Spinal cord (tissue), 9 donors: ENCODE measurements at regions not wholly inside any gene's neighbourhood (a gene's known extent, or its start where the extent isn't known, plus 50 kb on each side); places are given as distances from the start of the nearest gene placed in this dataset.

ENCODE experiments used
- DNase-seq, 6 donors: peaks; one replicate each; pipeline versions ENCODE4 v3.0.0 to v3.0.0-alpha.2; 2013 to 2015; ENCODE audit warnings: low spot score in 6 of 6, low read depth in 4 of 6
- H3K27ac ChIP-seq: one replicate; pipeline ENCODE4 v1.5.1; 2013; ENCODE audit warnings: low read depth, low read length, control low read depth
- H3K27me3 ChIP-seq: one replicate; pipeline ENCODE4 v1.6.1; 2013; ENCODE audit warnings: low read length; ENCODE audit not compliant: control insufficient read depth, insufficient read depth
- H3K36me3 ChIP-seq: one replicate; pipeline ENCODE4 v1.6.1; 2013; ENCODE audit warnings: low read length; ENCODE audit not compliant: control insufficient read depth, insufficient read depth
- H3K4me1 ChIP-seq: one replicate; pipeline ENCODE4 v1.6.1; 2013; ENCODE audit warnings: low read length; ENCODE audit not compliant: control insufficient read depth, insufficient read depth
- H3K4me3 ChIP-seq: one replicate; pipeline ENCODE4 v1.5.1; 2013; ENCODE audit warnings: low read depth, low read length, control low read depth
- H3K9me3 ChIP-seq: one replicate; pipeline ENCODE4 v1.6.1; 2013; ENCODE audit warnings: low read length; ENCODE audit not compliant: control insufficient read depth, insufficient read depth
- WGBS: methylation state at CpG from one replicate; pipeline ENCODE4 v1.1.5; 2013; ENCODE audit warnings: missing lambda C conversion rate; ENCODE audit not compliant: insufficient coverage; 5-methylcytosine and 5-hydroxymethylcytosine counted together
- donor health status: healthy.

GRCh38 chr2:234725528-234726264 lies 226.1 kb upstream of the SH3BP4 start:
- no peaks in the 10 kb centered on the region for H3K36me3 ChIP-seq
- no peaks in the 10 kb centered on the region for H3K27me3 ChIP-seq
- H3K4me1 ChIP-seq, result no peaks in the 10 kb centered on the region
- no peak overlapping the region for H3K4me3 ChIP-seq
- H3K27ac ChIP-seq, result no peak overlapping the region
- DNase-seq, result no peak
- no CpG with 5 or more reads among the region's 1 CpG for WGBS
- no peaks in the 10 kb centered on the region for H3K9me3 ChIP-seq

GRCh38 chr2:234724850-234725249 lies 227.0 kb upstream of the SH3BP4 start:
- H3K36me3 ChIP-seq, result no peaks in the 10 kb centered on the region
- 93% methylated on average over 3 of the region's 4 CpGs for WGBS
- H3K9me3 ChIP-seq, result no peaks in the 10 kb centered on the region
- H3K27me3 ChIP-seq, result no peaks in the 10 kb centered on the region
- H3K4me3 ChIP-seq, result no peak overlapping the region
- no peaks in the 10 kb centered on the region for H3K4me1 ChIP-seq
- DNase-seq, result no peak
- no peak overlapping the region for H3K27ac ChIP-seq

DNA sequence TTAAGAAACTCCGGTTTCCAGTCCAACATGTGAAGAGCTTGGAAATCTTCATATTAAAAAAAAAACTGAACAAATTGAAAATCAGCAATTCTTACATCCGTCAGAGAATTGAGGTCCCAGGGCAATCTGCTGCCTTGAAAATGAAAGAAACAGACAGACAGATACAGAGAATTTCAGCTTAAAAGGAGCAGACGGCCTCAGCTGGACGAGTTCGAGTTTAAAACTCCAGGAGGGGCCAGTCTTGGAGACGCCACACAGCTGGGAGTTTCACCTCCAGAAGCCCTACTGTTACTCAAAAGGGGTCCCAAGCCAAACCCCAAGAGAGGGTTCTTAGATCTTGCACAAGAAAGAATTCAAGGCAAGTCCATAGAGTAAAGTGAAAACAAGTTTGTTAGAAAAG lies 226.5 kb upstream of the ARL4C start:
- WGBS, result 64% methylated on average over 5 of the region's 6 CpGs
- H3K27ac ChIP-seq, result no peak overlapping the region
- H3K4me3 ChIP-seq, result no peak overlapping the region
- DNase-seq, result no peak
- no peaks in the 10 kb centered on the region for H3K4me1 ChIP-seq
- no peaks in the 10 kb centered on the region for H3K27me3 ChIP-seq
- H3K9me3 ChIP-seq, result no peaks in the 10 kb centered on the region
- no peaks in the 10 kb centered on the region for H3K36me3 ChIP-seq

DNA sequence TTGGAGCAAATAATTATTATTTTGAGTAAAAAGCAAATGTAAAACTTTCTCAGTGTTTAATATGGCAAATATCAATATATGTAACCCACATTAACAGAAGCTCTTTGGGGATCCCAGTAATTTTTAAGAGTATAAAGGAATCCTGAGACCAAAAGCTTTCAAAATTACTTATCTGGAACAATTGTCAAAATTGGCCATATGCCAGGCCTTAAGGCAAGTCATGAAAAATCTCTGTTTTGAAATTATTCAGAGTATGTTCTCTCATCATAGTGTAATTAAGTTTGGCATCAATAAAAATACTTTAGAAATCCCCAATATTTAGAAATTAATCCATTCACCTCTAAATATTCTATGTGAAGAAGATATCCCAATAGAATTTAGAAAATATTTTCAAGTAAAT lies 225.3 kb upstream of the ARL4C start:
- H3K27me3 ChIP-seq, result no peaks in the 10 kb centered on the region
- no peaks in the 10 kb centered on the region for H3K36me3 ChIP-seq
- H3K4me1 ChIP-seq, result no peaks in the 10 kb centered on the region
- no peak overlapping the region for H3K27ac ChIP-seq
- H3K4me3 ChIP-seq, result no peak overlapping the region
- no peaks in the 10 kb centered on the region for H3K9me3 ChIP-seq
- no peak for DNase-seq

GRCh38 chr2:234719116-234719716 lies 222.3 kb upstream of the ARL4C start:
- Histone ChIP-seq H3K27ac (no peak overlapping the region), H3K9me3 (no peaks in the 10 kb centered on the region), H3K4me1 (peaks cover 5% of the 10 kb centered on the region), H3K36me3 (no peaks in the 10 kb centered on the region), H3K27me3 (no peaks in the 10 kb centered on the region), H3K4me3 (no peak overlapping the region)
- 40% methylated on average over 2 of the region's 7 CpGs for WGBS
- DNase-seq, result peak in 1 of 6 donors; percentile 34

GRCh38 chr2:234716271-234716670 lies 219.4 kb upstream of the ARL4C start:
- DNase-seq, result no peak
- 84% methylated on average over 8 of the region's 9 CpGs for WGBS

GRCh38 chr2:234715671-234716250 lies 218.9 kb upstream of the ARL4C start:
- H3K4me1 ChIP-seq, result peaks cover 5% of the 10 kb centered on the region
- no peak overlapping the region for H3K27ac ChIP-seq
- no peak overlapping the region for H3K4me3 ChIP-seq
- 95% methylated on average over 13 of the region's 13 CpGs for WGBS
- H3K9me3 ChIP-seq, result no peaks in the 10 kb centered on the region
- no peaks in the 10 kb centered on the region for H3K36me3 ChIP-seq
- H3K27me3 ChIP-seq, result no peaks in the 10 kb centered on the region
- DNase-seq, result no peak

More at GRCh38 chr2:234716271-234716670, 219.4 kb upstream of the ARL4C start:
- no peak overlapping the region for H3K27ac ChIP-seq
- no peaks in the 10 kb centered on the region for H3K9me3 ChIP-seq
- peaks cover 5% of the 10 kb centered on the region for H3K4me1 ChIP-seq
- no peaks in the 10 kb centered on the region for H3K36me3 ChIP-seq
- no peaks in the 10 kb centered on the region for H3K27me3 ChIP-seq
- no peak overlapping the region for H3K4me3 ChIP-seq

DNA sequence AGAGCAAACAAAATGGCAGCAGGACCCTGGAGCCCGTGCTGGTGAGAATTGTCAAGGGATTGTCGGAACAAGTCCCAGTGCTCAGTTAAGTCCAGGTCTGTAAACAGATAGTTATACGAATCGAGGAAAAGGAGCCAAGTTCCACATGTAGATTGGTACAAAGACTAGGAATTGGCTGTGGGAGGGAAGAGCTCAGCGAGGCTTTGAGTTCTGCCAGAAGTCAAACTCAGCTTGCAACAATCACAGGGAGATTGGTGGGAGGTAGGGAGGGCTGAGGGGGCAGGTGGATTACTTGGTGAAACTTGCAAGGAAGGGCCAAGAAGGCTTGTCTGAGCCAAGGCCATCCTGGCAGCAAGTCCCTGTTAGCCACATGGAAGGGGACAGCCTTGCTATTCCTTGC lies 217.8 kb upstream of the ARL4C start:
- Histone ChIP-seq H3K27me3 (no peaks in the 10 kb centered on the region), H3K36me3 (no peaks in the 10 kb centered on the region), H3K4me1 (peaks cover 5% of the 10 kb centered on the region), H3K4me3 (no peak overlapping the region), H3K27ac (no peak overlapping the region), H3K9me3 (no peaks in the 10 kb centered on the region)
- DNase-seq, result no peak
- WGBS, result 63% methylated on average over 5 of the region's 5 CpGs

DNA sequence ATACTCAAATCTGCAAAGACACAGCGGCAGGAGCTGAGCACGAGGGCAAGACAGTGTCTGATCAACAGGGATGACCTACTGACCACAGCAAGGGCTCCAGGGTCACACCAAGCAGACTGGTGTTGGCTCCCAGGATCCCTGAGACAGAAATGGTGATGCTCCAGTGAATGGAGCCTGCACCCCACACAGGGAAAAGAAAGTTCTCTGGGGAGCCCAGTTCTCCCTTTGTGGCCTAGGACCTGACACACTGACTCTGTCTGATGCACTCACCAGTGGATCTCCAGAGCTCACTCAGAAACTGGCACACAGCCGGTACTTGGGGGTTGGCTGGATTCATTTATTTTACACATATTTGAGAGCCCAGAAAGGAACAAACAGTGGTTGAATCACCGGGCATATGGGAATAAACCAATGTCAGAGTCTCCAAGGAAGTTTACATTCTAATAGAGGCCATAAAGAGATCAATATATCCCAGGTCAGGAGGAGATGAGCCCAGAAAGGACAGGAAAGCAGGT lies 215.6 kb upstream of the ARL4C start:
- H3K27me3 ChIP-seq, result no peaks in the 10 kb centered on the region
- no peak overlapping the region for H3K27ac ChIP-seq
- H3K36me3 ChIP-seq, result no peaks in the 10 kb centered on the region
- H3K4me1 ChIP-seq, result peaks cover 10% of the 10 kb centered on the region
- DNase-seq, result no peak
- no peaks in the 10 kb centered on the region for H3K9me3 ChIP-seq
- H3K4me3 ChIP-seq, result no peak overlapping the region
- 92% methylated on average over 2 of the region's 4 CpGs for WGBS

- Histone ChIP-seq H3K27me3 (no peaks in the 10 kb centered on the region), H3K9me3 (no peaks in the 10 kb centered on the region), H3K4me1 (peaks cover 10% of the 10 kb centered on the region), H3K4me3 (no peak overlapping the region), H3K27ac (no peak overlapping the region), H3K36me3 (no peaks in the 10 kb centered on the region)
- WGBS, result 100% methylated on average over 2 of the region's 2 CpGs
- no peak for DNase-seq
Measured at GRCh38 chr2:234711308-234711707, 214.4 kb upstream of the ARL4C start.
